T-cell (primary cell): ENCODE measurements at regions not wholly inside any gene's neighbourhood (a gene's known extent, or its start where the extent isn't known, plus 50 kb on each side); places are given as distances from the start of the nearest gene placed in this dataset.
A peak's percentile ranks its signal among the peaks of the same experiment; 100 is the strongest.
"Not testable (repeated sequence)": the region's sequence is repeated elsewhere in the genome, so short reads cannot be mapped to it uniquely, and the experiment has no call there.

ENCODE experiments used
- ATAC-seq, 4 experiments: fragments of 200-7000 bp in 3 of 4; fragments of 150-1000 bp in 1 of 4; cut with Tn5 transposase; replicated peaks in 1 of 4; 1 replicate in 3 of 4; 2 replicates in 1 of 4; pipeline ENCODE4 v1.10.0; 2021; ENCODE audit warnings: moderate library complexity in 3 of 4, mild to moderate bottlenecking in 2 of 4, moderate number of reproducible peaks in 1 of 4
- CTCF ChIA-PET, 2 donors: fragments of 300-600 bp; sonication (Branson Sonifier 250); formaldehyde crosslinking; loops; one replicate each; lab custom pipeline; 2022; ENCODE audit warnings: antibody characterized with exemption in 2 of 2; lab: Charles Lee
- POLR2A ChIA-PET, 2 donors: fragments of 300-600 bp; sonication (Branson Sonifier 250); formaldehyde crosslinking; loops; one replicate each; lab custom pipeline; 2022; ENCODE audit warnings: antibody characterized with exemption in 2 of 2; lab: Charles Lee
- DNase-seq, 35 experiments: peaks; one replicate each; pipeline versions ENCODE4 v3.0.0 to v3.0.0-alpha.2; 2013 to 2023
- H3K27ac ChIP-seq: one replicate; pipeline ENCODE4 v1.5.1; 2013; ENCODE audit warnings: low read length
- H3K27me3 ChIP-seq, 2 experiments: replicated peaks in 1 of 2; 1 replicate in 1 of 2; 2 replicates in 1 of 2; pipeline versions ENCODE4 v1.6.1 to v1.7.0; 2013; ENCODE audit warnings: low read length in 1 of 2, mixed read lengths in 1 of 2; ENCODE audit not compliant: control insufficient read depth in 2 of 2, insufficient read depth in 2 of 2; ENCODE audit errors: extremely low read depth in 1 of 2
- H3K36me3 ChIP-seq, 2 donors: 1 replicate in 1 of 2; 2 replicates in 1 of 2; pipeline versions ENCODE4 v1.6.1 to v1.7.0; 2013; ENCODE audit warnings: low read length in 1 of 2; ENCODE audit not compliant: control insufficient read depth in 2 of 2, insufficient read depth in 1 of 2; ENCODE audit errors: extremely low read depth in 1 of 2
- H3K4me1 ChIP-seq, 2 experiments: 1 replicate in 1 of 2; 2 replicates in 1 of 2; pipeline versions ENCODE4 v1.6.1 to v1.7.0; 2013; ENCODE audit warnings: low read length in 2 of 2, mixed read lengths in 1 of 2; ENCODE audit not compliant: insufficient read depth in 2 of 2, control insufficient read depth in 1 of 2; ENCODE audit errors: extremely low read depth in 1 of 2
- H3K4me3 ChIP-seq, 2 donors: 1 replicate in 1 of 2; 2 replicates in 1 of 2; pipeline versions ENCODE4 v1.5.1 to v1.7.0; 2013; ENCODE audit warnings: mild to moderate bottlenecking in 2 of 2, low read length in 1 of 2, moderate library complexity in 1 of 2; ENCODE audit not compliant: control insufficient read depth in 1 of 2; ENCODE audit errors: extremely low read depth in 1 of 2
- H3K9me3 ChIP-seq: 2 replicates; pipeline ENCODE4 v1.7.0; 2013
- H3K27ac Mint-ChIP-seq, 2 donors: one replicate each; pipeline ENCODE4 v1.8.0; 2020 to 2021; ENCODE audit warnings: mild to moderate bottlenecking in 2 of 2, mixed read lengths in 2 of 2
- H3K27me3 Mint-ChIP-seq, 2 donors: one replicate each; pipeline ENCODE4 v1.8.0; 2021 to 2022; ENCODE audit warnings: mixed read lengths in 2 of 2
- H3K36me3 Mint-ChIP-seq: one replicate; pipeline ENCODE4 v1.8.0; 2021; ENCODE audit warnings: mixed read lengths
- H3K4me1 Mint-ChIP-seq, 3 donors: one replicate each; pipeline ENCODE4 v1.8.0; 2020 to 2022; ENCODE audit warnings: mixed read lengths in 3 of 3, mild to moderate bottlenecking in 1 of 3
- H3K4me3 Mint-ChIP-seq, 3 donors: one replicate each; pipeline ENCODE4 v1.8.0; 2020 to 2022; ENCODE audit warnings: mild to moderate bottlenecking in 3 of 3, mixed read lengths in 3 of 3, moderate library complexity in 3 of 3
- H3K9me3 Mint-ChIP-seq, 3 donors: one replicate each; pipeline ENCODE4 v1.8.0; 2020 to 2022; ENCODE audit warnings: mixed read lengths in 3 of 3
- WGBS: methylation state at CpG from one replicate; pipeline ENCODE4 v1.1.5; 2013; ENCODE audit warnings: missing lambda C conversion rate; ENCODE audit not compliant: insufficient coverage; 5-methylcytosine and 5-hydroxymethylcytosine counted together

GRCh38 chr5:34186865-34187264, 143.9 kb upstream of the C1QTNF3 start:
- not testable (repeated sequence) for H3K4me1 ChIP-seq

DNA sequence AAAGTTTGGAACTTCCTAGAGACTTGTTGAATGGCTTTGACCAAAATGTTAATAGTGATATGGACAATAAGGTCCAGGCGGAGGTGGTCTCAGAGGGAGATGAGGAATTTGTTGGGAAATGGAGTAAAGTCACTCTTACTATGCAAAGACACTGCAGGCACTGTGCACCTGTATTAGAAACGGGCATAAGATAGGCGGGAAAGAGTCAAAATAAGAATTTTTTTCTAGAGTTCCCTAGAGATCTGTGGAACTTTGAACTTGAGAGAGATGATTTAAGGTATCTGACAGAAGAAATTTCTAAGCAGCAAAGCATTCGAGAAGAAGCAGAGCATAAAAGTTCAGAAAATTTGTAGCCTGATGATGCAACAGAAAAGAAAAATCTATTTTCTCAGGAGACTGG, 144.4 kb upstream of the C1QTNF3 start:
- H3K27me3 ChIP-seq, H3K9me3 Mint-ChIP-seq, POLR2A ChIA-PET, H3K27me3 Mint-ChIP-seq, H3K4me3 Mint-ChIP-seq, H3K9me3 ChIP-seq, DNase-seq, H3K27ac Mint-ChIP-seq, CTCF ChIA-PET, H3K4me3 ChIP-seq, ATAC-seq, H3K27ac ChIP-seq, H3K4me1 ChIP-seq: not testable (repeated sequence)
- peaks cover 5 to 11% of the 10 kb centered on the region in 2 donors for H3K36me3 ChIP-seq
- Mint-ChIP-seq H3K4me1 (peaks cover under 1 to 14% (median 1%) of the 10 kb centered on the region in 3 donors), H3K36me3 (peaks cover 42% of the 10 kb centered on the region)
- WGBS = no CpG with 5 or more reads among the region's 4 CpGs

More at GRCh38 chr5:34186865-34187264, 143.9 kb upstream of the C1QTNF3 start:
- H3K27me3 Mint-ChIP-seq, H3K4me3 ChIP-seq, CTCF ChIA-PET, ATAC-seq, H3K27ac ChIP-seq, H3K9me3 Mint-ChIP-seq, POLR2A ChIA-PET, H3K27me3 ChIP-seq, H3K36me3 ChIP-seq, H3K4me3 Mint-ChIP-seq, H3K27ac Mint-ChIP-seq, H3K9me3 ChIP-seq, H3K4me1 Mint-ChIP-seq: not testable (repeated sequence)
- H3K36me3 Mint-ChIP-seq = peaks cover 40% of the 10 kb centered on the region
- DNase-seq = peak in 2 of 35 experiments; percentile 0 to 1
- WGBS = 100% methylated on average over 2 of the region's 2 CpGs

DNA sequence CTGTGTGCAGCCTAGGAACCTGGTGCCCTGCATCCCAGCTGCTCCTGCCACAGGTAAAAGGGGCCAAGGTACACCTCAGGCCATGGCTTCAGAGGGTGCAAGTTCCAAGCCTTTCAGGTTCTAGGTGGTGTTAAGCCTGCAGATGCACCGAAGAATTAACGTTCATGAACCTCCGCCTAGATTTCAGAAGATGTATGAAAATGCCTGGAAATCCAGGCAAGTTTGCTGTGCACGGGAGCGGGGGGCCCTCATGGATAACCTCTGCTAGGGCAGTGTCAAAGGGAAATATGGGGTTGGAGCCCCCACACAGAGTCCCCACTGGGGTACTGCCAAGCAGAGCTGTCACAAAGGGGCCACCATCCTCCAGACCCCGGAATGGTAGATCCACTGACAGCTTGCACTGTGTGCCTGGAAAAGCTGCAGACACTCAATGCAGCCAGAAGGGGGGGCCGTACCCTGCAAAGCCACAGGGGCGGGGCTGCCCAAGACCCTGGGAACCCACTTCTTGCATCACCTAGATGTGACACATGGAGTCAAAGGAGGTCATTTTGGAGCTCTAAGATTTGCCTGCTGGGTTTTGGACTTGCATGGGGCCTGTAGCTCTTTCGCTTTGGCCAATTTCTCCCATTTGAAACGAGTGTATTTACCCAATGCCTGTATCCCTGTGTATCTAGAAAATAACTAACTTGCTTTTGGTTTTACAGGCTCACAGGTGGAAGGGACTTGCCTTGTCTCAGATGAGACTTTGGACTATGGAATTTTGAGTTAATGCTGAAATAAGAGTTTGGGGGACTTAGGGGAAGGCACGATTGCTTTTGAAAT, 145.2 kb upstream of the C1QTNF3 start:
- peak in 25 of 35 experiments; percentile 20 to 60 (median 47) for DNase-seq
- peaks cover 3 to 12% of the 10 kb centered on the region in 2 donors for H3K36me3 ChIP-seq
- Mint-ChIP-seq H3K36me3 (peaks cover 46% of the 10 kb centered on the region), H3K4me1 (peaks cover 1 to 17% (median 2%) of the 10 kb centered on the region in 3 donors)
- H3K27me3 Mint-ChIP-seq, H3K27ac ChIP-seq, H3K27ac Mint-ChIP-seq, H3K27me3 ChIP-seq, H3K9me3 Mint-ChIP-seq, H3K9me3 ChIP-seq, H3K4me3 Mint-ChIP-seq, CTCF ChIA-PET, POLR2A ChIA-PET, ATAC-seq, H3K4me1 ChIP-seq, H3K4me3 ChIP-seq: not testable (repeated sequence)
- 86% methylated on average over 7 of the region's 11 CpGs for WGBS

GRCh38 chr5:34189246-34189645, 146.2 kb upstream of the C1QTNF3 start:
- peaks cover 3 to 12% of the 10 kb centered on the region in 2 donors for H3K36me3 ChIP-seq
- H3K9me3 ChIP-seq, H3K27ac Mint-ChIP-seq, POLR2A ChIA-PET, CTCF ChIA-PET, H3K4me1 ChIP-seq, ATAC-seq, H3K27ac ChIP-seq, H3K4me3 Mint-ChIP-seq, H3K4me3 ChIP-seq, H3K9me3 Mint-ChIP-seq, H3K27me3 Mint-ChIP-seq, H3K27me3 ChIP-seq: not testable (repeated sequence)
- 100% methylated on average over 10 of the region's 21 CpGs for WGBS
- DNase-seq = peak in 5 of 35 experiments; percentile 6 to 30 (median 10)
- peaks cover 48% of the 10 kb centered on the region for H3K36me3 Mint-ChIP-seq
- peaks cover 1 to 21% (median 2%) of the 10 kb centered on the region in 3 donors for H3K4me1 Mint-ChIP-seq

GRCh38 chr5:34189752-34190411, 146.9 kb upstream of the C1QTNF3 start:
- peak in 7 of 35 experiments; percentile 4 to 39 (median 22) for DNase-seq
- ATAC-seq, H3K4me3 Mint-ChIP-seq, POLR2A ChIA-PET, H3K27ac Mint-ChIP-seq, H3K27me3 Mint-ChIP-seq, CTCF ChIA-PET, H3K27ac ChIP-seq, H3K4me3 ChIP-seq, H3K27me3 ChIP-seq, H3K9me3 Mint-ChIP-seq, H3K4me1 ChIP-seq, H3K9me3 ChIP-seq: not testable (repeated sequence)
- peaks cover 47% of the 10 kb centered on the region for H3K36me3 Mint-ChIP-seq
- peaks cover 3 to 12% of the 10 kb centered on the region in 2 donors for H3K36me3 ChIP-seq
- H3K4me1 Mint-ChIP-seq = peaks cover 1 to 21% (median 2%) of the 10 kb centered on the region in 3 donors
- 97% methylated on average over 16 of the region's 16 CpGs for WGBS

DNA sequence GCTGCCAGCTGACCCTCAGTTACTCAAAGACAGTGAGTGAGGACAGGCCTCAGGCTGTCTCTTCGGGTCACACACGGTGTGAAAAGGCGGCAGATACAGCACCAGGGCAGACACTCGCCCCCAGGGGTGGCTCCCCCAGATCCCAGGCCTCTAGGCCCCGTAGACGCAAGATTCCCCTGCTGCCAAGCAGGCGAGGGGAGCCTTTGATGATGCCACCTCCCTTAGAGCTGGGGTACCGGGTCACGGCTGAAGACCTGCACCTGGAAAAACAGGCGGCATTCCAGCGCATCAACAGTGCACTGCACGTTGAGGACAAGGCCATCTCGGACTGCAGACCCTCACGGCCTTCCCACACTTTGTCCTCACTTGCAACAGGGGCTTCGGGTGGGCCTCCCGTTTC, 147.5 kb upstream of the C1QTNF3 start:
- H3K9me3 ChIP-seq, H3K4me1 ChIP-seq, H3K27me3 Mint-ChIP-seq, H3K27me3 ChIP-seq, H3K4me3 ChIP-seq, H3K4me3 Mint-ChIP-seq, H3K27ac ChIP-seq, CTCF ChIA-PET, H3K9me3 Mint-ChIP-seq, H3K27ac Mint-ChIP-seq, ATAC-seq, POLR2A ChIA-PET: not testable (repeated sequence)
- DNase-seq = peak in 7 of 35 experiments; percentile 1 to 30 (median 15)
- Mint-ChIP-seq H3K36me3 (peaks cover 46% of the 10 kb centered on the region), H3K4me1 (peaks cover 1 to 21% (median 2%) of the 10 kb centered on the region in 3 donors)
- 96% methylated on average over 10 of the region's 16 CpGs for WGBS
- peaks cover 3 to 12% of the 10 kb centered on the region in 2 donors for H3K36me3 ChIP-seq
